AG04450 (cell line): ENCODE measurements at regions not wholly inside any gene's neighbourhood (a gene's known extent, or its start where the extent isn't known, plus 50 kb on each side); places are given as distances from the start of the nearest gene placed in this dataset.

Experiments used
- CTCF ChIA-PET: fragments of 300-600, 350-600 bp; formaldehyde crosslinking; extraction: SDS; loops from one replicate; lab custom pipeline; 2022; ENCODE audit warnings: antibody characterized with exemption, inconsistent platforms; lab: Charles Lee
- POLR2A ChIA-PET: fragments of 350-600 bp; formaldehyde crosslinking; extraction: SDS; loops from one replicate; lab custom pipeline; 2021; ENCODE audit warnings: antibody characterized with exemption, inconsistent platforms; lab: Yijun Ruan, JAX
- DNase-seq: peaks from one replicate; pipeline ENCODE4 v3.0.0-alpha.2; 2011; ENCODE audit warnings: low read depth, low spot score
- H3K27ac ChIP-seq: one replicate; pipeline ENCODE4 v1.5.1; 2012; ENCODE audit warnings: low read depth, low read length, control low read depth
- H3K27me3 ChIP-seq: one replicate; pipeline ENCODE4 v1.6.0; 2012; ENCODE audit warnings: low read length; ENCODE audit not compliant: control insufficient read depth, insufficient read depth
- H3K4me3 ChIP-seq: 2 replicates; pipeline ENCODE4 v1.5.1; 2011; ENCODE audit warnings: mild to moderate bottlenecking, low read depth, low read length, control low read depth
- H3K9me3 ChIP-seq: 2 replicates; pipeline ENCODE4 v1.5.1; 2012; ENCODE audit warnings: low read length; ENCODE audit not compliant: control insufficient read depth, insufficient read depth
- TF ChIP-seq, protein P1 (sequence below): IDR thresholded peaks from 2 replicates; pipeline ENCODE4 v1.5.1; 2011; ENCODE audit warnings: low read depth, low read length, control low read depth, inconsistent platforms

DNA sequence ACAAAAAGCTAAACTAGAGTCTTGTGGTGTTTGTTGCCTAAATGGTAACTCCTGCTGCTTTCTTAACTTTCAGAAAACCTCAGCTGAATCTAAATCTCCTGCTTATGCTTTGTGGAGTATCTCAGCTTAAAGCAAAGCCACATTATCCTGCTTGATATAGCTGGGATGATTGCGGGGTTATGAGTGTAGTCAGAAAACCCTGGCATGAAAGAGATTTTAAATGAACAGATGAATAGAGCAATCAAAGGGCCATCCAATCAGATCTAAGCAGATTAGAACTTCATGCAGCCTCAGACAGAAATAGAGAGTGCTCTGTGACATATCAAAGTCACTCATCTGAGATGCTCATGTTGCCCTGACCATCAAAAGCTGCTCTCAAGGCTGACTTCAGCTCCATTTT is 305.5 kb downstream of the DMRT2 start:
- no peak overlapping the region for H3K27ac ChIP-seq
- H3K27me3 ChIP-seq, result no peaks in the 10 kb centered on the region
- ChIA-PET CTCF (no interaction called here), POLR2A (no interaction called here)
- TF ChIP-seq, protein P1, sequence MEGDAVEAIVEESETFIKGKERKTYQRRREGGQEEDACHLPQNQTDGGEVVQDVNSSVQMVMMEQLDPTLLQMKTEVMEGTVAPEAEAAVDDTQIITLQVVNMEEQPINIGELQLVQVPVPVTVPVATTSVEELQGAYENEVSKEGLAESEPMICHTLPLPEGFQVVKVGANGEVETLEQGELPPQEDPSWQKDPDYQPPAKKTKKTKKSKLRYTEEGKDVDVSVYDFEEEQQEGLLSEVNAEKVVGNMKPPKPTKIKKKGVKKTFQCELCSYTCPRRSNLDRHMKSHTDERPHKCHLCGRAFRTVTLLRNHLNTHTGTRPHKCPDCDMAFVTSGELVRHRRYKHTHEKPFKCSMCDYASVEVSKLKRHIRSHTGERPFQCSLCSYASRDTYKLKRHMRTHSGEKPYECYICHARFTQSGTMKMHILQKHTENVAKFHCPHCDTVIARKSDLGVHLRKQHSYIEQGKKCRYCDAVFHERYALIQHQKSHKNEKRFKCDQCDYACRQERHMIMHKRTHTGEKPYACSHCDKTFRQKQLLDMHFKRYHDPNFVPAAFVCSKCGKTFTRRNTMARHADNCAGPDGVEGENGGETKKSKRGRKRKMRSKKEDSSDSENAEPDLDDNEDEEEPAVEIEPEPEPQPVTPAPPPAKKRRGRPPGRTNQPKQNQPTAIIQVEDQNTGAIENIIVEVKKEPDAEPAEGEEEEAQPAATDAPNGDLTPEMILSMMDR, result no peak
- H3K4me3 ChIP-seq, result no peak overlapping the region
- H3K9me3 ChIP-seq, result peaks cover 4% of the 10 kb centered on the region; the same call in 1 of the 2 replicates
- DNase-seq, result no peak

DNA sequence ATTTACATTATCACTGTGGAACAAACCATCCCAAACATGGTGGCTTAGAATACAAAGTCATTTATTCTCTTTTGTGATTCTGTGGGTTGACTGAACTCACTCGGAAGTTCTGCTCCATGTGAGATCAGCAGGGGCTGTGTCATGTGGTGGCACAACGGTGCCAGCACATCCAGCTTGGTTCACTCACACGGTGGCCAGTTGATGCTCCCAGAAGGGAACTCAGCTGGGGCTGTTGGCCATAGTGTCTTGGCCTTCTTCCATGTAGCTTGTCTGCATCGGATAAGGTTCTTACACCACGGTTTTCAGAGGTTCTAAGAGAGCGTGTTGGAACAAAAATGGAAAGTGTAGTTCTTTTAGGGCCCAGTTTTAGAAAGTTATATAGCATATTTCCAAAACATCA is 312.7 kb downstream of the DMRT2 start:
- ChIA-PET POLR2A (no interaction called here), CTCF (no interaction called here)
- Histone ChIP-seq H3K27ac (no peak overlapping the region), H3K27me3 (no peaks in the 10 kb centered on the region), H3K9me3 (no peaks in the 10 kb centered on the region), H3K4me3 (no peak overlapping the region)
- TF ChIP-seq, protein P1, result no peak
- DNase-seq, result no peak

DNA sequence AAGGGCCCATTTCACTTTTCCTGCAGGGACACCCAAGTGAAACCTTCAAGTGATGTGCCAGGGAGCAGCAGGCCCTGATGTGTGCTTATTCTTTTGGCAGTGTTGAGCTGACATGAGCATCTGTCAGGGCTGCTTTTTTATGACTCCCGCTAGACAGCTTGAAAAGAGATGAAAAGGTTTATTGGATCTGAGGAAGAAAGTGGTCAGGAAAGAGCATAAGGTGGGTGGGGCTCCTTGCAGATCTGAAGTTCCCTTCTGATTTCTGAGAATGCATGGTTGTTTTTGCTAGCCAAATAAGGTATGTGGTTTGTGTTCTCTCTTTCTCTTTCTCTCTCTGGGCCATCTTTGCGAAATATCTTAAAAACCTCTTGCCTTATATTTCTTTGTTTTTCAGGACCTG is 316.1 kb downstream of the DMRT2 start:
- DNase-seq, result no peak
- TF ChIP-seq, protein P1, result no peak
- Histone ChIP-seq H3K9me3 (no peaks in the 10 kb centered on the region), H3K27ac (no peak overlapping the region), H3K27me3 (no peaks in the 10 kb centered on the region), H3K4me3 (no peak overlapping the region)
- POLR2A ChIA-PET, result no interaction called here
- CTCF ChIA-PET, result no interaction called here

DNA sequence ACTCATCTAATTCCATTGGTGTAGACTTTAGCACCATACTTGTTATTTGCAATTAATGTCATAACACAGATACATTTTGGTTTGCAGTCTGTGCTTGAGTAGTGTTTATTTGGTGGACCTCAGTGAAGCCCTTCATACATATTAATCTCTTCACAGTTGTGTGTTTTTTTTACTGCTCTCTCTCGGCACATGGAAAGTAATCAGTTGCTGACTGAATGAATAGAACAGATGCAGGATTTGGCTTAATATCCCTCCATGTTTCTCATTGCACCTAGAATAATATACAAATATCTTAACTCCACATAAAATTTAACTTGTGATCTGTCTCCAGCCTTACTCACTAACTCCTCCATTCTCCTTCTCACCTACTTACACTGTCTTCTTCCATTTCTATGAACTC is 319.1 kb downstream of the DMRT2 start:
- no peaks in the 10 kb centered on the region for H3K27me3 ChIP-seq
- DNase-seq, result no peak
- no peaks in the 10 kb centered on the region for H3K9me3 ChIP-seq
- TF ChIP-seq, protein P1, result no peak
- POLR2A ChIA-PET, result no interaction called here
- CTCF ChIA-PET, result no interaction called here
- no peak overlapping the region for H3K4me3 ChIP-seq
- H3K27ac ChIP-seq, result no peak overlapping the region

DNA sequence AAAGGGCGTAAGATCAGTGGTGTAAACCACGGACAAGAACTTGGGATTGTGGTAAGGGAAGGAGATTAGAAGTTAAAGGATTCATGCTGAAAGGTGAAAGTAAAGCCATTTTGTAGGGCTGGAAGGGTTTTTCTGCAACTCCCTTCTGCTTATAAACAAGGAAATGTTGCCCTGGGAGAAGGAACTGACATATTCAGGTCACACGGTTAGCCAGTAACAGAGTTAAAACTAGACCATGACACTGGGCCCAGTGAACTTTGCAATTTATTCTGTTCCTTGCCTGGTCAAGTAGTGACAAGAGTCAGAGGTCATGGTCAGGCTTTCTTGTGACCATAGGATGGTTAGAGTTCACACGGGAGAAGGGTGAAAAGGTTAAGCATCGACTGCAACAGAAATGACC is 323.3 kb downstream of the DMRT2 start:
- CTCF ChIA-PET, result no interaction called here
- TF ChIP-seq, protein P1, result no peak
- POLR2A ChIA-PET, result no interaction called here
- Histone ChIP-seq H3K27ac (no peak overlapping the region), H3K4me3 (no peak overlapping the region), H3K9me3 (no peaks in the 10 kb centered on the region), H3K27me3 (no peaks in the 10 kb centered on the region)
- no peak for DNase-seq
